Transverse colon (tissue), 4 donors: ENCODE measurements at regions not wholly inside any gene's neighbourhood (a gene's known extent, or its start where the extent isn't known, plus 50 kb on each side); places are given as distances from the start of the nearest gene placed in this dataset.

Experiments used
- DNase-seq: peaks from one replicate; pipeline ENCODE4 v3.0.0-alpha.2; 2019
- H3K27ac ChIP-seq, 4 donors: fragments of 200-600 bp; sonication (generic); 2 replicates each; pipeline ENCODE4 v1.5.1; 2016 to 2018; ENCODE audit warnings: inconsistent platforms in 4 of 4
- H3K27me3 ChIP-seq: fragments of 200-600 bp; sonication (generic); 2 replicates; pipeline ENCODE4 v1.5.1; 2017; ENCODE audit warnings: inconsistent platforms
- H3K36me3 ChIP-seq, 4 donors: fragments of 200-600 bp; sonication (generic); 2 replicates each; pipeline ENCODE4 v1.5.1; 2017 to 2019; ENCODE audit warnings: inconsistent platforms in 4 of 4
- H3K4me1 ChIP-seq, 4 donors: fragments of 200-600 bp; sonication (generic); 2 replicates each; pipeline ENCODE4 v1.5.1; 2017 to 2020; ENCODE audit warnings: inconsistent platforms in 4 of 4
- H3K4me3 ChIP-seq, 4 donors: fragments of 200-600 bp; sonication (generic); 1 replicate in 1 of 4; 2 replicates in 3 of 4; pipeline versions ENCODE4 v1.5.1 to v1.6.1; 2017 to 2019; ENCODE audit warnings: inconsistent platforms in 4 of 4
- H3K9me3 ChIP-seq, 2 donors: fragments of 200-600 bp; sonication (generic); 2 replicates each; pipeline ENCODE4 v1.5.1; 2017 to 2019; ENCODE audit warnings: inconsistent platforms in 2 of 2
- EP300 ChIP-seq: sonication (generic); formaldehyde crosslinking; IDR thresholded peaks from one replicate; pipeline ENCODE4 v1.6.1; 2017; ENCODE audit warnings: antibody characterized with exemption, low read depth
- POLR2A ChIP-seq: fragments of 450-650 bp; IDR thresholded peaks from one replicate; pipeline ENCODE4 v1.6.1; 2016; ENCODE audit warnings: antibody characterized with exemption, mild to moderate bottlenecking, moderate library complexity
- POLR2AphosphoS5 ChIP-seq, 3 donors: sonication (generic); formaldehyde crosslinking; IDR thresholded peaks; one replicate each; pipeline ENCODE4 v1.6.1; 2016; ENCODE audit warnings: antibody characterized with exemption in 3 of 3
- WGBS, 2 donors: methylation state at CpG; one replicate each; pipeline ENCODE4 v1.1.5; 2018; ENCODE audit warnings: low coverage in 1 of 2; 5-methylcytosine and 5-hydroxymethylcytosine counted together
- in situ Hi-C, 4 donors: fragments of 200-750 bp; cut with MboI; loops; one replicate each; pipeline versions ENCODE4 v1.15.0 to v1.15.1; 2017; ENCODE audit warnings: low sequenced_read_pairs in 3 of 4, low pct_ligation_motif_present in 1 of 4, low pct_unique_long_range_greater_than_20kb in 1 of 4
- intact Hi-C: fragments of 100-400 bp; cut with DNase I; formaldehyde crosslinking; loops from one replicate; pipeline ENCODE4 v1.15.1; 2023; ENCODE audit warnings: low total_unique reads
- TF ChIP-seq, protein P1 (sequence below), 5 experiments: fragments of 200-600 bp in 3 of 5; fragments of 450-650 bp in 2 of 5; sonication (generic) in 3 of 5; IDR thresholded peaks; 1 replicate in 2 of 5; 2 replicates in 3 of 5; pipeline ENCODE4 v1.5.1; 2016 to 2017; ENCODE audit warnings: antibody characterized with exemption in 5 of 5, inconsistent platforms in 3 of 5, mild to moderate bottlenecking in 2 of 5, moderate library complexity in 1 of 5

DNA sequence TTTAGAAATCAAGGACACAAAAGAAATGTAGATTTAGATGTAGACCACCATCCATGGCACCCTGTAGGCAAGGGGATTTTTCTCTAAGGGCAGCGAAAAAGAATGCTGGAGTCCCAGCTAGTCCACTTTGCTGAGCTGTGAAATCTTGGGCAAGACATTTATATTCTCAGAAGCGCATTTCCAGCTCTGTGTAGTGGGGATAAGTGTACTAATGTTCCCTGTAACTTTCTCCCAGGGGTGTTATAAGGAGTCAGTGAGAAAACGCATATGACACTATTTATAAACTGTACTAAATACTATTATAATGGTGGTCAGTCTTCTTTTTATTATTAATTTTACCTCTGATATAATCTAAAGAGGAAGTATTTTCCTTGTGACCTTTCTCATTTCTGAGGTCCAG lies 133.4 kb upstream of the FRMD6 start:
- WGBS, 2 donors = 65 to 86% methylated on average over 3 of the region's 3 CpGs
- intact Hi-C loops = no loop called here
- no peak for TF ChIP-seq POLR2AphosphoS5 (IDR thresholded peaks at IDR 0.05)
- TF ChIP-seq EP300 = no peak
- no peak for TF ChIP-seq POLR2A
- TF ChIP-seq, protein P1, sequence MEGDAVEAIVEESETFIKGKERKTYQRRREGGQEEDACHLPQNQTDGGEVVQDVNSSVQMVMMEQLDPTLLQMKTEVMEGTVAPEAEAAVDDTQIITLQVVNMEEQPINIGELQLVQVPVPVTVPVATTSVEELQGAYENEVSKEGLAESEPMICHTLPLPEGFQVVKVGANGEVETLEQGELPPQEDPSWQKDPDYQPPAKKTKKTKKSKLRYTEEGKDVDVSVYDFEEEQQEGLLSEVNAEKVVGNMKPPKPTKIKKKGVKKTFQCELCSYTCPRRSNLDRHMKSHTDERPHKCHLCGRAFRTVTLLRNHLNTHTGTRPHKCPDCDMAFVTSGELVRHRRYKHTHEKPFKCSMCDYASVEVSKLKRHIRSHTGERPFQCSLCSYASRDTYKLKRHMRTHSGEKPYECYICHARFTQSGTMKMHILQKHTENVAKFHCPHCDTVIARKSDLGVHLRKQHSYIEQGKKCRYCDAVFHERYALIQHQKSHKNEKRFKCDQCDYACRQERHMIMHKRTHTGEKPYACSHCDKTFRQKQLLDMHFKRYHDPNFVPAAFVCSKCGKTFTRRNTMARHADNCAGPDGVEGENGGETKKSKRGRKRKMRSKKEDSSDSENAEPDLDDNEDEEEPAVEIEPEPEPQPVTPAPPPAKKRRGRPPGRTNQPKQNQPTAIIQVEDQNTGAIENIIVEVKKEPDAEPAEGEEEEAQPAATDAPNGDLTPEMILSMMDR (IDR thresholded peaks at IDR 0.05) = no peak

DNA sequence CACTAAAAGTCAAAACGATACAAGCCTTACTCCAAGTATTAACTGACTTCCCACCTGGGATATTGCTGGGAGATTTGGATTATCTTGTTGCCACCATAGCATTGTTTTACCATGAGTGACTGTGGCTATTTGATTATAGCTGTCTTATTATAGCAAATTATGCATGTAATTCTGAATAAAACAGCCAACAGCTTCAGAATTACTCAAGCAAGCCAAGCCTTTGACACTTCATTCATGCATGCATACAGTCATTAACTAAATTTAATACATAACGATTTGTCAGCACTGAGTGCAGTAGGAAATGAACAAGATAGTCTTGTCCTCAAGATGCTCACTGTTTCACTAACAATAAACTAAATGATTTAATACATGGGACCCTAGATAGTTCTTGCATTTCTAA lies 133.0 kb upstream of the FRMD6 start:
- intact Hi-C loops (no loop called here), in situ Hi-C loops (no loop called here)
- no peak for DNase-seq
- no peaks in the 10 kb centered on the region for H3K9me3 ChIP-seq
- no peak for TF ChIP-seq EP300
- H3K36me3 ChIP-seq = no peaks in the 10 kb centered on the region
- H3K27ac ChIP-seq = no peak overlapping the region
- H3K4me1 ChIP-seq = no peaks in the 10 kb centered on the region
- H3K27me3 ChIP-seq = no peaks in the 10 kb centered on the region
- WGBS, 2 donors = 61 to 87% methylated on average over 2 of the region's 2 CpGs
- H3K4me3 ChIP-seq = no peak overlapping the region

More for the DNA sequence above, 133.4 kb upstream of the FRMD6 start:
- in situ Hi-C loops = no loop called here
- Histone ChIP-seq H3K27me3 (no peaks in the 10 kb centered on the region), H3K4me3 (no peak overlapping the region), H3K9me3 (no peaks in the 10 kb centered on the region), H3K36me3 (no peaks in the 10 kb centered on the region), H3K4me1 (no peaks in the 10 kb centered on the region), H3K27ac (no peak overlapping the region)
- DNase-seq = no peak

DNA sequence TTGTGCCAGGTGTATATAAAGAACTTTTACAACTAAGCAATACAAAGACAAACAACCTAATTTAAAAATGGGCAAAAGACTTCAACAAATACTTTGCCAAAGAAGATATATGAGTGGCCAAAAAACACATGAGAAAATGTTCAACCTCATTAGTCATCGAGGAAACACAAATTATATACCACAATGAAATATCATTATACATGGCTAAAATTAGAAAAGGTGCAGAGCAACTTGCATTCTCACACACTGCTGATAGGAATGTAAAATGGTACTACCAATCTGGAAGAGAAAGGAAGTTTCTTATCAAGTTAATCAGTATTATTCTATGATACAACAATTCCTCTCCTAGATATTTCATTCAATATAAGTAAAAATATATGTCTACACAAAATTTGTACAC lies 131.6 kb upstream of the FRMD6 start:
- in situ Hi-C loops (no loop called here), intact Hi-C loops (no loop called here)
- TF ChIP-seq, protein P1 (IDR thresholded peaks at IDR 0.05) = no peak
- TF ChIP-seq POLR2AphosphoS5 (IDR thresholded peaks at IDR 0.05) (no peak), EP300 (no peak), POLR2A (no peak)
- Histone ChIP-seq H3K36me3 (no peaks in the 10 kb centered on the region), H3K4me1 (no peaks in the 10 kb centered on the region), H3K27ac (no peak overlapping the region), H3K4me3 (no peak overlapping the region), H3K9me3 (no peaks in the 10 kb centered on the region), H3K27me3 (no peaks in the 10 kb centered on the region)
- no peak for DNase-seq
- WGBS, 2 donors = 57 to 74% methylated on average over 1 of the region's 1 CpG

DNA sequence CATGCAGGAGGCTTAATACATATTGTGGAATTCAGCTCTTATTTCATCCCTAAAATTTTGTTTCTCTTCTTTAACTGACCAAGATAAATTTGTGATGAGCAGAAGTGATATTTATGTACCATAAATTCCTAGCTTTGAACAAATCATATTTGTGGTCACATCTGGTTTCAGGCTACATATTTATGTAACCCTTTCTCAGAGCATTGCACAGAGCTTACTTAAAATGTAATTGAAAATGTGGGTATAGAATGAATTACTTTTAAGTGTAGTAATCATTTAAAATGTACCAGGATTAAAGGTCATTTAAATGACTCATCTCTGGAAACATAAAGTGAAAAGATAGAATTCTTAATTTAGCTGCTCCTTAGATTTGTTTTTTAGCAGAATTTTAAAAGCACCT lies 129.9 kb upstream of the FRMD6 start:
- Histone ChIP-seq H3K4me1 (no peaks in the 10 kb centered on the region), H3K9me3 (no peaks in the 10 kb centered on the region), H3K27me3 (no peaks in the 10 kb centered on the region), H3K4me3 (no peak overlapping the region), H3K27ac (no peak overlapping the region), H3K36me3 (no peaks in the 10 kb centered on the region)
- intact Hi-C loops (no loop called here), in situ Hi-C loops (no loop called here)
- DNase-seq = no peak
- TF ChIP-seq POLR2AphosphoS5 (IDR thresholded peaks at IDR 0.05) (no peak), EP300 (no peak), POLR2A (no peak)
- TF ChIP-seq, protein P1 (IDR thresholded peaks at IDR 0.05) = no peak

DNA sequence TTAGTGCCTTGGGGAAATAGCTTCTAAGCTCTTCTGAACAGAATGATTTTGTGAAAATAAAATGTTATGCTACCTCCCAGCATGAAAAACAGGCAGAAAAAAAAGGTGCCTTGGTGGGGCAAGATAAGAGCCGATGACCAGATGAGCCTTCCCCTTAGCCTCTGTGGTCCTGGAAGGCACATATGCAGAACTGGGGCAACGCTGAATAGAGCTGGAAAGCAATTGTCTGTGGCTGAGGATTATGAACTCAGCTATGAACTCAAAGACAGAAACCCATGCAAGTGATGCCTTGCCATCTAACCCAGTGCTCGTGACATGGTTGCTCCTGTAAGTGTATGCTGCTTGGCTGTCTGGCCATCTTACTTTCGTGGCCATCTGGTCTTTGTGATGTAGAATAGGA lies 128.5 kb upstream of the FRMD6 start:
- H3K4me3 ChIP-seq = no peak overlapping the region
- no peak for DNase-seq
- intact Hi-C loops = no loop called here
- no peaks in the 10 kb centered on the region for H3K36me3 ChIP-seq
- H3K4me1 ChIP-seq = no peaks in the 10 kb centered on the region
- WGBS, 2 donors = 68 to 89% methylated on average over 2 to 4 of the region's 4 CpGs
- H3K27ac ChIP-seq = no peak overlapping the region
- no peak for TF ChIP-seq EP300
- TF ChIP-seq POLR2AphosphoS5 (IDR thresholded peaks at IDR 0.05) = no peak
- TF ChIP-seq, protein P1 (IDR thresholded peaks at IDR 0.05) = no peak
- no peak for TF ChIP-seq POLR2A
- no peaks in the 10 kb centered on the region for H3K27me3 ChIP-seq
- in situ Hi-C loops = no loop called here
- H3K9me3 ChIP-seq = no peaks in the 10 kb centered on the region
